Mesenteric fat pad (tissue), 1 donor: ENCODE measurements at regions not wholly inside any gene's neighbourhood (a gene's known extent, or its start where the extent isn't known, plus 50 kb on each side); places are given as distances from the start of the nearest gene placed in this dataset.
"Not testable (repeated sequence)": the region's sequence is repeated elsewhere in the genome, so short reads cannot be mapped to it uniquely, and the experiment has no call there.

ENCODE experiments used
- DNase-seq: peaks from one replicate; pipeline ENCODE4 v3.0.0-alpha.2; 2020; ENCODE audit warnings: low spot score
- donor health status: DM: yes; HTN: yes; CAD: no.

- not testable (repeated sequence) for DNase-seq
These were observed 87.4 kb upstream of the FCGR1A start for GRCh38 chr1:149695066-149695465.

- DNase-seq, result not testable (repeated sequence)
These were observed 82.3 kb upstream of the FCGR1A start for GRCh38 chr1:149700220-149700619.

- DNase-seq, result not testable (repeated sequence)
These were observed 81.6 kb upstream of the FCGR1A start for GRCh38 chr1:149700677-149701567.

GRCh38 chr1:149708192-149708853 lies 74.2 kb upstream of the FCGR1A start:
- not testable (repeated sequence) for DNase-seq

GRCh38 chr1:149711651-149712050 lies 70.8 kb upstream of the FCGR1A start:
- DNase-seq, result not testable (repeated sequence)

- DNase-seq, result not testable (repeated sequence)
These were observed 70.2 kb upstream of the FCGR1A start for GRCh38 chr1:149712154-149712927.

- not testable (repeated sequence) for DNase-seq
These were observed 69.0 kb upstream of the FCGR1A start for GRCh38 chr1:149713513-149713912.

- DNase-seq, result not testable (repeated sequence)
These were observed 68.5 kb upstream of the FCGR1A start for GRCh38 chr1:149713952-149714351.

- DNase-seq, result not testable (repeated sequence)
These were observed 57.7 kb upstream of the FCGR1A start for GRCh38 chr1:149724618-149725302.

- DNase-seq, result not testable (repeated sequence)
These were observed 55.8 kb upstream of the FCGR1A start for GRCh38 chr1:149726688-149727087.

GRCh38 chr1:149728598-149728997 lies 53.9 kb upstream of the FCGR1A start:
- not testable (repeated sequence) for DNase-seq
